Gastrocnemius medialis (tissue), 4 donors: ENCODE measurements at regions not wholly inside any gene's neighbourhood (a gene's known extent, or its start where the extent isn't known, plus 50 kb on each side); places are given as distances from the start of the nearest gene placed in this dataset.
"Not testable (repeated sequence)": the region's sequence is repeated elsewhere in the genome, so short reads cannot be mapped to it uniquely, and the experiment has no call there.

Source experiments
- ATAC-seq, 2 donors: fragments of 150-250 bp; one replicate each; pipeline ENCODE4 v1.9.1; 2016
- DNase-seq, 2 donors: peaks; one replicate each; pipeline ENCODE4 v3.0.0-alpha.2; 2019
- H3K27ac ChIP-seq, 4 donors: fragments of 200-600 bp; sonication (generic); 1 replicate in 1 of 4; 2 replicates in 3 of 4; pipeline ENCODE4 v1.5.1; 2016 to 2018; ENCODE audit warnings: mild to moderate bottlenecking in 2 of 4, moderate library complexity in 1 of 4
- H3K27me3 ChIP-seq, 3 donors: fragments of 200-600 bp; sonication (generic) in 2 of 3; 1 replicate in 1 of 3; 2 replicates in 2 of 3; pipeline versions ENCODE4 v1.5.1 to v1.6.0; 2016 to 2019; ENCODE audit warnings: mild to moderate bottlenecking in 1 of 3, moderate library complexity in 1 of 3
- H3K36me3 ChIP-seq, 2 donors: fragments of 200-600 bp; sonication (generic) in 1 of 2; one replicate each; pipeline ENCODE4 v1.5.1; 2017 to 2018
- H3K4me1 ChIP-seq, 2 donors: fragments of 200-600 bp; sonication (generic) in 1 of 2; one replicate each; pipeline ENCODE4 v1.5.1; 2016 to 2017; ENCODE audit warnings: mild to moderate bottlenecking in 2 of 2
- H3K4me3 ChIP-seq, 4 donors: fragments of 200-600 bp; sonication (generic) in 3 of 4; 1 replicate in 1 of 4; 2 replicates in 3 of 4; pipeline ENCODE4 v1.5.1; 2016 to 2019; ENCODE audit warnings: mild to moderate bottlenecking in 2 of 4
- H3K9me3 ChIP-seq, 3 donors: fragments of 200-600 bp; sonication (generic) in 2 of 3; 1 replicate in 1 of 3; 2 replicates in 2 of 3; pipeline ENCODE4 v1.5.1; 2016 to 2019
- CTCF ChIP-seq, 5 experiments: fragments of 450-650 bp in 3 of 5; fragments of 200-600 bp in 2 of 5; sonication (generic) in 2 of 5; IDR thresholded peaks in 4 of 5; conservative IDR thresholded peaks in 1 of 5; 1 replicate in 4 of 5; 2 replicates in 1 of 5; pipeline ENCODE4 v1.5.1; 2016 to 2019; ENCODE audit warnings: antibody characterized with exemption in 5 of 5, mild to moderate bottlenecking in 3 of 5, moderate library complexity in 3 of 5
- POLR2A ChIP-seq, 2 donors: fragments of 450-650 bp; IDR thresholded peaks; one replicate each; pipeline ENCODE4 v1.6.1; 2017; ENCODE audit warnings: antibody characterized with exemption in 2 of 2, mild to moderate bottlenecking in 2 of 2, moderate library complexity in 2 of 2
- in situ Hi-C, 4 donors: fragments of 200-750 bp; cut with MboI; loops; one replicate each; pipeline versions ENCODE4 v1.15.0 to v1.8.0; 2017; ENCODE audit warnings: low sequenced_read_pairs in 4 of 4
- intact Hi-C: fragments of 100-400 bp; cut with DNase I; formaldehyde crosslinking; loops from one replicate; pipeline ENCODE4 v1.15.1; 2023; ENCODE audit warnings: low total_unique reads
- microRNA-seq, 2 donors: library from miRNA; unstranded; fragments of <30 nt; microRNA quantifications; one replicate each; pipeline ENCODE4, GENCODE V29; 2016; ENCODE audit warnings: borderline replicate concordance in 2 of 2

- peak overlapping the region; percentile 44 to 66 (median 61) for H3K27ac ChIP-seq
- intact Hi-C loops (loop anchor here (2.0 kb wide), 1 partner anchor 565 kb away; no protein-coding TSS in a partner anchor), in situ Hi-C loops (loop anchor here in 1 of 4 donors (25.0 kb wide), 1 partner anchor 324 kb away; no protein-coding TSS in a partner anchor)
- H3K36me3 ChIP-seq = no peaks in the 10 kb centered on the region
- H3K9me3 ChIP-seq = no peaks in the 10 kb centered on the region
- peaks cover 0 to 3% of the 10 kb centered on the region in 2 donors for H3K4me1 ChIP-seq
- DNase-seq (peak; percentile 27 to 36), ATAC-seq (peak; percentile 90 to 91)
- TF ChIP-seq CTCF (IDR thresholded peaks at IDR 0.05 in 4 of 5, conservative IDR thresholded peaks at IDR 0.05 in 1 of 5) = no peak
- TF ChIP-seq POLR2A (IDR thresholded peaks at IDR 0.05) = peak in 1 of 2 donors; percentile 21
- no peaks in the 10 kb centered on the region for H3K27me3 ChIP-seq
- peak overlapping the region; percentile 61 to 75 (median 70) for H3K4me3 ChIP-seq
Measured at GRCh38 chr6:27188061-27188884, 59.2 kb upstream of the PRSS16 start.

GRCh38 chr6:27188885-27189418, 58.5 kb upstream of the PRSS16 start:
- intact Hi-C loops = loop anchor here (2.0 kb wide), 1 partner anchor 564 kb away; no protein-coding TSS in a partner anchor
- TF ChIP-seq CTCF (IDR thresholded peaks at IDR 0.05 in 4 of 5, conservative IDR thresholded peaks at IDR 0.05 in 1 of 5) (peak; percentile 45 to 81 (median 69)), POLR2A (IDR thresholded peaks at IDR 0.05) (no peak)
- in situ Hi-C loops = loop anchor here in 1 of 4 donors (25.0 kb wide), 1 partner anchor 323 kb away; no protein-coding TSS in a partner anchor
- H3K27me3 ChIP-seq = no peaks in the 10 kb centered on the region
- H3K4me3 ChIP-seq = peak overlapping the region; percentile 61 to 75 (median 70)
- DNase-seq (peak; percentile 24 to 40), ATAC-seq (peak; percentile 95 to 96)
- H3K4me1 ChIP-seq = peaks cover 0 to 3% of the 10 kb centered on the region in 2 donors
- peak overlapping the region; percentile 44 to 66 (median 61) for H3K27ac ChIP-seq
- no peaks in the 10 kb centered on the region for H3K36me3 ChIP-seq
- H3K9me3 ChIP-seq = no peaks in the 10 kb centered on the region

GRCh38 chr6:27190126-27190525, 57.4 kb upstream of the PRSS16 start:
- DNase-seq = no peak
- Histone ChIP-seq H3K9me3 (no peaks in the 10 kb centered on the region), H3K36me3 (no peaks in the 10 kb centered on the region), H3K27me3 (no peaks in the 10 kb centered on the region), H3K27ac (no peak overlapping the region), H3K4me1 (peaks cover 0 to 3% of the 10 kb centered on the region in 2 donors), H3K4me3 (no peak overlapping the region)
- TF ChIP-seq POLR2A (IDR thresholded peaks at IDR 0.05) (no peak), CTCF (IDR thresholded peaks at IDR 0.05 in 4 of 5, conservative IDR thresholded peaks at IDR 0.05 in 1 of 5) (no peak)
- ATAC-seq = no peak
- in situ Hi-C loops = loop anchor here in 1 of 4 donors (25.0 kb wide), 1 partner anchor 322 kb away; no protein-coding TSS in a partner anchor
- intact Hi-C loops = no loop called here

- in situ Hi-C loops = loop anchor here in 1 of 4 donors (25.0 kb wide), 1 partner anchor 318 kb away; no protein-coding TSS in a partner anchor
- ATAC-seq, H3K36me3 ChIP-seq, H3K4me1 ChIP-seq, H3K9me3 ChIP-seq, intact Hi-C loops, DNase-seq, H3K4me3 ChIP-seq, H3K27me3 ChIP-seq, H3K27ac ChIP-seq: not testable (repeated sequence)
Measured at GRCh38 chr6:27194453-27194852, 53.0 kb upstream of the PRSS16 start.

GRCh38 chr6:27195547-27195946, 52.0 kb upstream of the PRSS16 start:
- H3K4me1 ChIP-seq, H3K27me3 ChIP-seq, H3K36me3 ChIP-seq, ATAC-seq, intact Hi-C loops, H3K4me3 ChIP-seq, DNase-seq, H3K9me3 ChIP-seq, H3K27ac ChIP-seq: not testable (repeated sequence)
- in situ Hi-C loops = loop anchor here in 1 of 4 donors (25.0 kb wide), 1 partner anchor 317 kb away; no protein-coding TSS in a partner anchor

Small RNA genes in the stretch of these regions (microRNA-seq; reads per million reads assigned to microRNA genes)
- gene MIR3143 = 0 to 0.85 reads per million in 2 donors
